HG03565 (cell line): ENCODE measurements at regions not wholly inside any gene's neighbourhood (a gene's known extent, or its start where the extent isn't known, plus 50 kb on each side); places are given as distances from the start of the nearest gene placed in this dataset.

Experiments
- ATAC-seq: cut with Tn5 transposase; IDR thresholded peaks from one replicate; pipeline ENCODE4 v1.9.1; 2021; ENCODE audit warnings: mild to moderate bottlenecking, moderate library complexity; ENCODE audit not compliant: unreplicated experiment

DNA sequence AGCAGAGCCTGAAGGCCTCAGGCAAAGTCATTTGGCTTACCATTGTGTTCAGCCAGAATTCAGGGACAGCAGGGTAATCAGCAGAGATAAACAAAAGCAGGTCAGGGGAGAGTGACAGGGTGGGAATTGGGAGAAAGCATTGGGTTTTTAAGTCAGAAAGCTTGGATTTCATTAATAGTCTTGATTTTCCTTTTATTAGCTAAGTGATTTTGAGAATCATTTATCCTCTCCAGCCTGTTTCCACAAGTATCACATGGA, 410.1 kb downstream of the HNRNPD start:
- no peak for ATAC-seq

DNA sequence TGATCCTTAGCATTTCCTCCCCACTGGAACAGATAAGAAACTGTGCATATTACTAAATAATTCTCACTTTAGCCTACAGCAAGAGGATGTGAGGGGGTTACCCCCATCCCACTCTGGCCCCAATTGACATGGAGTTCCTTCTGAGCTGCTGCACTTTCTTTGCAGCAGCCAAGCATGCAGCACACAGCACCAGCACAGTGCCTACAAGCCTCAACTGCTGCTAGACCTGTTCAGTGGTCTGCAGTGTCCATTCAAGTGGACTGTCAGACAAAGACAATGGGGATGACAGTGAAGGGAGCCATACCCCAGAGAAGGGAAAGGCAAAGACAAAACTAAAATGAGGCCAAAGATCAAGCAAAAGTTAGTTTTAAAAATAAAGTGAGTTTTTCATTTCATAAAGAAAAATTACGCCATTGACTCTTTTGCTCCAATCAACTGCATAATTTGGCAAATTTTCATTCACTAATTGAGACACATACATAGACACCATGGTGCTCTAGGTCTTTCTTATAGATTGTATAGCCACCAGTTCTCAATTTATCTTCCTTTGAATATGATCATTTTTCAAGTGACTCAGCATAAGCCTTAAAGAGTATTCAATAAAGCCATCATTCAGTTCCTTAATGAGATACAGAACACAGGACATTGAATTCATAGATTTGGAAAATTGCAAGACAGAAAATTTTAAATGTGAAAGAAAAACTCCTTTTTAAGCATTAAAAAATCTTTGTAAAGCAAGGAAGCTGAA, 410.6 kb downstream of the HNRNPD start:
- ATAC-seq, result no peak

DNA sequence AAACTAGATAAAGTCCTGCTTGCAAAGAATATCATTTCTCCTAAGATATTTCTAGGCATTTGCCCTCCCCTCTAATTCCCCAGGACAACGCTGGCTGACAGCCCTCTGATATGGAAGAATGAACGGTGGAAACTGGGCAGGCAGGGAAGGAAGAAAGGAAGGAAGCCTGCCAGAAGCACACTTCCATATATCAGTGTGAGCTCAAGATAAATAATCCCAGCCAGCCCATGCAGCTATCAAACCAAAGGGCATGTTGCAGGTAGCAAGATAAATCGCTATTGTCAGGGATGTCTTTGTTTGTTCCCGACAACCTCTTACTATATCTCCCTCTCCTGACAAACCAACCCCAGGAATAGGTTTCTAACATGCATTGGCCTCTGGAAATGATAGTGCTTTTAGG, 412.8 kb downstream of the HNRNPD start:
- no peak for ATAC-seq

DNA sequence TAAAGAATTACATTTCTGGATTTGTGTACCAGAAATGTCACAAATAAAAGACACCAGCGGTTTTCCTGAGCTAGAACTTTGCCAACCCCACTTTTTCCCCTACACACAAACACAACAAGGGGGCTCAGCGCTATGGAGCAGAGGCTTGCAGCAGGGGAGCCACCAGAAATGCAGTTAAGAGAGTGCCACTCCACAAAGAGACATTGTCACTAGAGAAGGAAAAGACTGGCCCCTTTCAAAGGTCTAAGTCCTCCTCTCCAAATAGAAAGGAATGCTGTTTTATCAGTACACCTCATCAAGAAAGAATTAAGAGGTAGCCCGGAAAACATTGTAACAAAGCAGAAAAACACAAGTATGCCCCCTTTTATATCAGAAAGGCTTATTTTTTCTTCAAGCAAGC, 419.5 kb downstream of the HNRNPD start:
- ATAC-seq, result no peak

DNA sequence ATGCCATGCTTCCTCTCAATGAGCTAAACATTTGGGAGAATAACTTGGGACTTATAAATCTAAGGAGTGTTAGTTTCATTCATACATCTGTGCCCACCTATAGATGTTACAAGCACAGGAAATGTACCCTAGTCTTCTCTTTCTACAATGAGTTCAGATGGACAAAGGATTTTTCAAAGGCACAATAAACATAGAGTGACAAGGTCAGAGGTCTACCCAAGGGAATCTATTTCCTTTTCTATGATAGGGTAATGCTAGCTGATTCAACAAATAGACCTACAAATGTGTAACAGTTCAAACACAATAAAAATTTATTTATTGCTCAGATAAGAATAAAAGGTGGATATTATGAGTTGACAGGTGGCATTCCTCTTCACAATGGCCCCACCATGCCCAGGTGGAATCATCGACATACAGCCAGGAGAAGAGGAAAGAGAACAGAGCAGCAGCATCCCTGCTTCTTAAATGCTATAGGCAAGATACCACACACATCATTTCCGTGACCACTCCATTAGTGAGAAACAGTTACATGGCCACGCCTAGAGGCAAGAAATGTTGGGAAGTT, 421.8 kb downstream of the HNRNPD start:
- ATAC-seq, result no peak

DNA sequence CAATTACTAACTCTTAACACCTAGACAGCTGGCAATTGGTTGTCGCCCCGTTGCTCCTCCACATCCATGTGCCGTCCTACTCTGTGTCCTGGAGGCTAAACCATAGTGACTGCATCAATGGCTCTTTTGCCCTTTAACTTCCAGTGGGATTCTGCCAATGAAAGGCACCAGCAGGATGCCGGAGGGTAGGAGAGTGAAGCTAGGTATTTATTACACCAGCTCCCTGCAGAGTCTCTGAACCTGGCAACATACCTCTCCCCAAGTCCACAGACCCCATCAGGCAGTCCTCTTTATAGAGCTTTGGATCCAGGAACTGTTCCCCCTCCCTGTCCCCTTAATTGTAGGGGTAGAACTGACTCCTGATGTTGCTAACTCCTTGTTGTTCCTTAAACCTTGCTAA, 426.8 kb downstream of the HNRNPD start:
- no peak for ATAC-seq

DNA sequence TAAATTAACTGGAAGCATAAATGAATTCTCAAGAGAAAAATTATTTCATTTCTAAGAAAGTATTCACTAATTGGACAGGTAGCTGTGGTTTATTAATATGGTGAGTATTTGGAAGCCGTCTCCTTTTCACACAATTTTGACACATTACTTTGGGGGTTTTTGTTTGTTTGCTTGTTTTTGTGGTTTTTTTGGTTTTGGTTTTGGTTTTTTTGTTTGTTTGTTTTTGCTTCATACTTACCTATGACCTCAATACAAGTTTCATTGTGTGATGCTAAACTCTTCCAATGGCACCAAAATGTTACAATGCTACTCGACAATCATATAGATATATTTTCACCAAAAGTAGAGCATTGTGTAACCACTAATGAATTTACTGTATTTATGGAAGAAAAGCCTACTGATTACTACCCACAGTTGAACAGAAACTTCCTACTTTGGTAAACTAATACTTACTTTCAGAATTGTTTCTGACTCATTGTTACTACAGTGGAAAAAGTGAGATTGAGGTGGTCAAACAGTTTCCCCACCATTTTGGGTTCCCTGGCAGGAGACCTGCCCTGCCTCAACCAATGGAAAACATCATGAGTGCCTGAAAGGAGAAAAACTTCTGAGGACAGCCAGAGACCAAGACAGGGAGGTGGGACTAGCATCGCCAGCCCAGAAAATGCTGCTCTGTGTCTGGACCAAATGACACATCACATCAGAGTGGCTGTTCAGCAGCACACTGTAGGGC, 443.1 kb downstream of the HNRNPD start:
- ATAC-seq, result no peak

DNA sequence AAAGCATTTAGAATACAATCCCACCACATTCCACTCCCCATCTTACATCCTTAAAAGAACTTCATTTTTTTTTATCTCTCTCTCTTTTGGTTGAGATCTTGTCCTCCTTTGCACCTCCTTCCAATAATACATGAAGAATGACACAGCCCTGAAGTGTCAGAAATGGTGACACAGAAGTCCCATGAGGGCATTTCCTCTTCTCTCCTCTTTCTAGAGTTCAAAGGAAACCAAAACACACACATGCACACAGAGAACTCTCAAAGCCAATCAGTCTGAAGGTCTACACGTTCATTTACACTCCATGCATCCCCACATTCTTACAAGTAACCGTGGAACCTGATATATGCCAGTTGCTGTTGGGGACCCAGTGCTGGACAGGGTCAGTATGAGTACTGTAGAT, 450.7 kb downstream of the HNRNPD start:
- ATAC-seq, result no peak

DNA sequence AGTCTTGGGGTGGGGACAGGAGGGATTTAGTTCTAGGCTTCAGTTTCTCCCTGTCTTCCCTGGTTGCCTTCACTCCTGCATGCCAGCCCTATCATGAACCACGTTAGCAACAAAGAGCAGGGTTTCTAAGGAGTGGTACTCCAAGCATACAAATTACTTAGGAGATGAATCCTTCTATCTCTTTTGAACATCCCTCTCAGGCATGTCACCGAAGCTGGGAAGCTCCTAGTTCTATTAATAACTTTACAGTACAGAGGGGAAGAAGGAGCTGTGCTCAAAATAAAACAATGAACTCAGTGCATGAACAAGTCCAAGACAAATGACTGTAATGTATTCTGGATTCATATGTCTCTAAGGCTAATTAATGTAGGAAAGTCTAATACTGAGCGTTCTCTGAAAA, 450.6 kb upstream of the RASGEF1B start:
- ATAC-seq, result no peak

DNA sequence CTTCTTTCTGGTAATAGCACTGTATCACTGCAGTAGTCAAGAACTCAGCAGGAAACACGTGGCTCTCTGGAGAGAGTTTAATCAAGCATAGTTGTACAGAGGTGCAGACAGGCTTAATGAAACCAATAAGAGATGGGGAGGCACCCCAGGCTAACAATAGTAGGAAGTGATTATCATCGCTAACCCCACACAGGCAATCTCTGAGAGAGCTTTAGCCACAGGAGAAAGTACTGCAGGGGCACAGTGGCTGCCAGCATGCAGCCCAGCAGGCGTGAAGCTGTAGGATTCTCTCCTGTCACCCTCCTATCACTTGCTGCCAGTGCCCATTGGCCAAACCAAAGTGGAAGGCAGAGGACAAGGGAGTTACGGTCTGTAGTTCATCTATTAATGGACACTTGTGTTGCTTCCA, 450.0 kb upstream of the RASGEF1B start:
- ATAC-seq, result no peak

DNA sequence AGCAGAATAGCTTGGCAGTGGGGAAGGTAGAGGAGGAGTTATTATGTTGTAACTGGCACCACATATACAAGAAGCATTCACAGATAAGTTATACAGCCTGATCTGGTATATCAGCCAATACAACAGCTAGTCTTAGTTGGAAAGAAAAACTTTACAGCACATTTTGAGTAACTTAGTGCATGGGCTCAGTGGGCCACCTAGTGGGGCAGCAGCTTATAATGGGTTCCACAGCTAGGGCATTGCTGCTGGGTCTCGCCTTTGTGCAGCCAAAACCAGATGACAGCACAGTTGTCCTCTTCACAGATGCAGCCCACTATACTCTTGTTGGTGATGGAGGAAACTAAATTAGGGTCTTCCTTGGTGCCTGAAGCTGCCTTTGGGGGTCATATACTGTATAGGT, 448.1 kb upstream of the RASGEF1B start:
- ATAC-seq, result no peak

DNA sequence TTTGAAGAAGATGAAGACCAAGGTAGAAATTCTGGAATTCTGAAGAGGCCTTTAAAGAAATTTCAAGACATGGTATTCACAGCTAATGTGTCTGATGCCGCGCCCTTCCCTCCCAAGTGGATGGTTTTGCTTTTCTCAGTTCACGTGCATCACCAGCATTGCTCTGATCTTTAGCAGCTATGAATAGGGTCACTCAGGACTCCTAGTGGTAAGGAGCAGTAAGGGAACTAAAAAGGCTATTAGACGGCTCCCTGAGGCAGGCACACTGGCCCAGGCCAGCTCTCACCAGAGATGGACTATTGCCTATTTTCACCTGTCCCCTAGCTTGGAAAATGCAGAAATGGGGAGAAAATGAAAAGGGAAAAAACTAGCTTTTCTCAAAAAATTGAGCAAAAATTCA, 447.5 kb upstream of the RASGEF1B start:
- ATAC-seq, result peak; percentile 69

DNA sequence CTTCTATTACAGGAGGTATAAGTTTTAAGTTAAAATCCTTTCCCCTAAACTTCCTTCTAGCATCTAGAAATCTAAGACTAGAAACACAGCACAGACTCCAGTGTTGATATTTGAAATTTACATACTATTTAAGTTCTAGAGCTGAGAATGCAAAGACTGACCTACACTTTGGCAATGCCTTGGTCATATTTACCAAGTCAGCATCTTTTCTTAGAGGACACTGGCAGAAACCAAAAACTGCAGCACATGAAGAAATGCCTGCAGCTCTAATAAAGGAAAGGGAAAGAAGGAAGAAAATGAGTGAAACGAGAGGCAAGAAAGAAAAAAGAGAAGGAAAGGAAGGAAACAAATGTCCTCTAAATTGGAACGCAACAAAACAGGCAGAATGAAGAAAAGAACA, 443.7 kb upstream of the RASGEF1B start:
- no peak for ATAC-seq

DNA sequence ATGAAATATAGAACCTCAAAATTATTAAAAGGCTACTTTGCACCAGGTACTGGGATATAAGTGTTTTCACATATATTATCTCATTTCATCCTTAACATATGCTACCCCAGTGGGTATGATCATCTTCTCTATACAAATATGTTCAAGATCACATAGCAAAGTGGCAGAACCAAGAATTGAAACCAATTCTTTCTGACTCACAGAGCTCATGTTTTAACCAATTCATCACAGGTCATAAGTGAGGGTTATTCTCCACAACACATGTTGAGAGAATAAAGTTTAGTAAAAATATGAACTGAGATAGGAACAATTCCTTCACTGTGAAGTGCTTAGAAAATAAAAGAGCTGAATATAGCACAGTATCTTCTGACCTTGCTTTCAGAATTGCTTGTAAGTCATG, 442.9 kb upstream of the RASGEF1B start:
- ATAC-seq, result peak; percentile 44

DNA sequence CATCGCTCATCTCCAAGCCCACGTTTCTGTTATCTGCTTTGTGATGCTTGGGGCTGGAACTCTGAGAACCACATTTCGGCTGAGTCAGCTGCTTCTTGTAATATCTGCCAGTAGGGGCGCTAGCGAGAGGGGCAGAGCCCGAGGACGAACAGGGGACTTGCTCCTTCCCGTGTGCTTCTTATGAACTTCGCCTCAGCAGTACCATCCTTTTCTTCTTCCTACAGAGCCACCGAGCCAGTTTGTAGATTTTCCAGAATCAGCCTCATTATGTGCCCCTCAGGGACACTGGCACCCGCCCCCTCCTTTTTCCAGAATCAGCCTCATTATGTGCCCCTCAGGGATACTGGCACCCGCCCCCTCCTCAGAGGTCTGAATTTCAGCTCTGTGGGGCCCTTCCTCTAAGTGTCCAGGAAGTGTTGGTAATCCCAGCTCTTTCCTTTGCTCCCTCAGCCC, 441.7 kb upstream of the RASGEF1B start:
- ATAC-seq, result peak; percentile 73

DNA sequence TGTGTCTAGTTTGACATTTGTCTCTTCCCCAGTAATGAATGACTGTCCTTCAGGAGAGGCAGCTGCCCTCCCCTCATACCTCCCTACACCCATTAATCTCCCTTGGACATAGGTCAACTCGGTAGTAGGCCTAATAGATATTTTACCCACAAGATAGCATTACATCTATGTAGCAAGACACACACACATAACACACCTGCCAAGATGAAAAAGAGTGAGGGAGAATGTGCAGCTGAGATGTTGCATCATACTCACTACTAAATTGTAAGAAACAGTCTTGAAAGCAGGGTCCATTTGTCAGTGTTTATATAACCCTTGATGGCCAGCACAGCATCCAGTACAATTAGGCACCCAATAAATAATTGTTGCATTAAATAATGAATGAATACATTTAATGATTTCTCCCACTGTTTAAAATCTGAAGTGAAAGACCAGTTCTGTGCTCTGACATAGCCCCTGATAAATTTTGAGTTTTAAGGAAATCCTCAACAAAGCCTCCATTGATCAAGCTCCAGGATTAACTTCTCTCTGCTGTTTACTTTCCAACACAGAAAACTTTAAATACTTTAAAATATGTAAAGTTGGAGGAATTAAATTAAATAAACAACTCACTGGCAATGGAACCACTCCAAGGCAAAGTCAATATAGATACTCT, 440.8 kb upstream of the RASGEF1B start:
- no peak for ATAC-seq

DNA sequence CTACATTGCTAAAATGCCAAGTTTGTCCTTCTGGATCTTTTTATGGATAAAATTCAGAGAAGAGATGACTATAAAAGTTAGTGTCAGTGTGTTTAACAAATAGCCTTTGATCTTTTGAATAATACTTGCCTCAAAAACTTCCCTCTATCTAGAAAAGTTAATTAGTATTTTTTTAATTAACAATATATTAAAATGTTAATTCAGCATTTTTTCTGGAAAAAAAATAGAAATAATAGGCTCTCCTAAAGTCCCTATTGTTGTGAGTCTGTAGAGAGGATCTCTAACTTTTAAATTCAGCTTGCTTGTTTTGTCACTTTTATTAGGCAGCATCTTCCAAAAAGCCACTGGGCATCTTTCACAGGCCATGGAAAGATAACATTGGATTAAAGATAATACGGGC, 435.2 kb upstream of the RASGEF1B start:
- ATAC-seq, result no peak

DNA sequence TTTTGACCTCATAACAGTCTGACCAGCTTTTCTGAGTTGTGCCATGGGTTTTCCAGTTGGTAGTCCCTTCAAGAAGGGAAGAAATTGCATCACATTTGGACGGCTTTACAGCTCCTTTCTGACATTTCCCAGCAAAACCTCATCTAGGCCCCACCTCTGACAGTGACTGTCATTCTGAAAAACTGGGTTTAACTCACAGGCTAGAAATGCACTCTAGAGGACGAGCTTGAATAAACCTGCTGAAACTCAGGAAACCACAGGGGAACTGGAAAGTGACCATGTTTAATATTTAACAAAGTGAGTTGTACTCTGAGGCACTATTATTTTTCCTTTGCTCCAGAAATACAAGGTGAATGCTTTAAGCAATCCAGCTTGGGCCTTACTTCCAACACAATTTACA, 434.3 kb upstream of the RASGEF1B start:
- ATAC-seq, result peak; percentile 97

DNA sequence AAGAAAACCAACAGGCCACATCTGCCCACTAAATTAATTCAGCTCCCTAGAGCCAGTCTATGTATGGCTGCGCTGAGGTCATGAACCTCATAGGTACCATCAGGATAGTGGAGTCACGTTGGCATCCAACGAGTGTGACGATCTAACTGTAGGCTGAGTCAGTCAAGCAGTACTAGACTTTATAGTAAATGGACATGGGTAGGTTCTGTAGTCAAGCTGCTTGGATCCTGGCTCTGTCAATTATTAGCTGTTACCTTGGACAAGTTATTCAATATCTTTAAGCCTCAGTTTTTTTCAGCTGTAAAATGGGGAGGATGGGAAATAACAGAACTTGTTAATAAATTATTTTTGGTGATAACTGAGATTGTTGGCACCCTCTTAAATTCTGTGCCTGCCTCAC, 432.4 kb upstream of the RASGEF1B start:
- no peak for ATAC-seq

DNA sequence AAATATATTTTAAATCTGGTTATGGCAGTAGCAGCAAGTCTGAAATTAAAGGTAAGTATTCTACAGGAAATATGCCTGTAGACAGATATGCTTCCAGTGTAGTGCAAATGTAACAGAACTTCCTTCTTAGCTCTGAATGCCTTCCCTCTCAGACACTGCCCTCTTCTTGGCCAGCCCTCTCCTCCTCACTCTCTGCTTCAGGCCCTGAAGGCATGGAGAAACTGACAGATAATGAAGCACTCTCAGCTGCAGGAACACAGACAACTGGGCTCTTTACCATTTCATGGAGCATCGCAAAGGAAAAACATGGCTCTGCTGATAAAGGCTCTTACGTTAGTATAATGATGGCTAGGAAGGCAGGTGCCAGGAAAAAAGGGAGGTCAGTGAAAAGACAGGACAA, 431.5 kb upstream of the RASGEF1B start:
- no peak for ATAC-seq

DNA sequence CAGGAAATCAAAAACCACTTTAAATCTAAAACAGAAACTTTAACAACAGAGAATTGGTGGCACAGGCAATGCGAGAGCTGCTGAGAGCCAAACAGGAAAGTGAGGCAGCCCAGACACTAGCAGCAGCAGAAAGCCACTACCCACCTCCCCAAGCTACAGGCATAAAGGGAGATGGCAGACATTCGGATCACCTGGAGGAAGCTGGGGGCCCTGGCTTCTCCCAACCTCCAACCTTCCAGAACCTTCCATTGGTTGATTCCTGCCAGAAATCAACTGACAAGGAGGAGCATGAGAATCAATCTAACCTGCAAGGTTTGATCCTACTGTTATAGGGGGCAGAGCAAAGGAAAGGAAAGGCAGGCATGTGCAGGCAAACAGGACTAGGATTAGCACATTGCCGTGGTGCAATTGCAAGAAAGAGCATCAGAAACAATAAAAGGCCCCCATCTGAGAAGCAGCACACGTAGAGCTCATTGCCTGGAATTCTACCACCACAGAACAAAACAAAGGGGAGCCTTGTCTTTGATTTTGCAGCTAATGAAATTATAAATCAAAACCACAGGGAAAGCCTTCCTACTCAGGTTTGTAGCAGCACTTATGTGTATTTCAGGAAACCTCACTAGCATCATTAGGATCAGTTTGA, 427.3 kb upstream of the RASGEF1B start:
- no peak for ATAC-seq

DNA sequence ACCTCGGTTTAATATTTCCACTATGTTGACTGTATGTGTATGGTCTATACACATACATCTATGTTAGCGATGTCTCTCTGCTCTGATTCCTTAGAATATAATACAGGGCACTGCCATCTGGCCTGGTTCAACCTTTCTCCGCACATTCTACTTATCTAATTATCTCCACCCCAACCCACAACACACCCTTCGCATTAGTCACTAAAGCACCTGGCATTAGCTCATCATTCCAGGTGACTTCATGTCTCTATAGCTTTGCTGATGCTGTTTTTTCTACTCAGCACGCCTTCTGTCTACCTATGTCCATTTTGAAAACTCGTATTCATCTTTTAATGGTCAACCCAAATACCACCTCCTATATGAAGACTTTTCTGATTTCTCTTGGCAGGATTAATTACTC, 425.2 kb upstream of the RASGEF1B start:
- ATAC-seq, result no peak
